Thyroid gland (tissue), 4 donors: ENCODE measurements at regions not wholly inside any gene's neighbourhood (a gene's known extent, or its start where the extent isn't known, plus 50 kb on each side); places are given as distances from the start of the nearest gene placed in this dataset.

ENCODE experiments used
- CTCF ChIP-seq, 6 experiments: fragments of 200-600 bp in 3 of 6; fragments of 450-650 bp in 3 of 6; sonication (generic) in 3 of 6; IDR thresholded peaks; one replicate each; pipeline ENCODE4 v1.5.1; 2016 to 2019; ENCODE audit warnings: antibody characterized with exemption in 6 of 6, mild to moderate bottlenecking in 2 of 6, inconsistent platforms in 1 of 6, moderate library complexity in 1 of 6
- POLR2A ChIP-seq, 2 donors: fragments of 450-650 bp; IDR thresholded peaks; one replicate each; pipeline ENCODE4 v1.6.1; 2017; ENCODE audit warnings: antibody characterized with exemption in 2 of 2, mild to moderate bottlenecking in 2 of 2, moderate library complexity in 1 of 2

GRCh38 chr19:31171936-31172335, 177.3 kb downstream of the TSHZ3 start:
- TF ChIP-seq CTCF (IDR thresholded peaks at IDR 0.05), result no peak
- no peak for TF ChIP-seq POLR2A (IDR thresholded peaks at IDR 0.05)
